Parathyroid adenoma (tissue), 2 donors: ENCODE measurements at regions not wholly inside any gene's neighbourhood (a gene's known extent, or its start where the extent isn't known, plus 50 kb on each side); places are given as distances from the start of the nearest gene placed in this dataset.

Experiments
- H2AFZ ChIP-seq: fragments of 300-600 bp; sonication (generic); one replicate; pipeline ENCODE4 v1.7.0; 2017; ENCODE audit warnings: antibody characterized with exemption, mild to moderate bottlenecking
- H3K27ac ChIP-seq: fragments of 300-600 bp; sonication (generic); one replicate; pipeline ENCODE4 v1.7.0; 2017
- H3K27me3 ChIP-seq: fragments of 300-600 bp; sonication (generic); one replicate; pipeline ENCODE4 v1.7.0; 2017; ENCODE audit warnings: low read length; ENCODE audit not compliant: control insufficient read depth, insufficient read depth
- H3K36me3 ChIP-seq: fragments of 300-600 bp; sonication (generic); one replicate; pipeline ENCODE4 v1.7.0; 2017; ENCODE audit warnings: low read length; ENCODE audit not compliant: control insufficient read depth, insufficient read depth
- H3K4me1 ChIP-seq: fragments of 300-600 bp; sonication (generic); one replicate; pipeline ENCODE4 v1.7.0; 2017; ENCODE audit warnings: control low read depth
- H3K4me2 ChIP-seq: fragments of 300-600 bp; sonication (generic); one replicate; pipeline ENCODE4 v1.7.0; 2017; ENCODE audit warnings: low read length
- H3K4me3 ChIP-seq: fragments of 300-600 bp; sonication (generic); one replicate; pipeline ENCODE4 v1.7.0; 2017; ENCODE audit warnings: low read depth, low read length
- H3K79me2 ChIP-seq: fragments of 300-600 bp; sonication (generic); one replicate; pipeline ENCODE4 v1.7.0; 2017; ENCODE audit warnings: control low read depth
- H3K9ac ChIP-seq: fragments of 300-600 bp; sonication (generic); one replicate; pipeline ENCODE4 v1.7.0; 2017; ENCODE audit warnings: mild to moderate bottlenecking
- H3K9me3 ChIP-seq: fragments of 300-600 bp; sonication (generic); one replicate; pipeline ENCODE4 v1.7.0; 2017; ENCODE audit warnings: low read length; ENCODE audit not compliant: control insufficient read depth
- CTCF ChIP-seq: fragments of 300-600 bp; sonication (generic); IDR thresholded peaks from one replicate; pipeline ENCODE4 v1.7.0; 2017; ENCODE audit warnings: antibody characterized with exemption, mild to moderate bottlenecking
- donor health status: primary hyperparathyroidism.

- H3K27me3 ChIP-seq, result no peaks in the 10 kb centered on the region
- H3K4me3 ChIP-seq, result no peak overlapping the region
- no peaks in the 10 kb centered on the region for H3K79me2 ChIP-seq
- H3K9me3 ChIP-seq, result no peaks in the 10 kb centered on the region
- H3K4me2 ChIP-seq, result no peak overlapping the region
- H3K4me1 ChIP-seq, result no peaks in the 10 kb centered on the region
- no peaks in the 10 kb centered on the region for H3K36me3 ChIP-seq
- TF ChIP-seq CTCF, result no peak
- H3K9ac ChIP-seq, result no peak overlapping the region
- no peak overlapping the region for H2AFZ ChIP-seq
- H3K27ac ChIP-seq, result no peak overlapping the region
Observed at GRCh38 chr20:60760256-60761000, 491.6 kb upstream of the CDH4 start.

GRCh38 chr20:60761056-60761455 lies 491.0 kb upstream of the CDH4 start:
- no peak overlapping the region for H2AFZ ChIP-seq
- H3K4me3 ChIP-seq, result no peak overlapping the region
- H3K79me2 ChIP-seq, result no peaks in the 10 kb centered on the region
- no peaks in the 10 kb centered on the region for H3K36me3 ChIP-seq
- H3K4me2 ChIP-seq, result no peak overlapping the region
- H3K9ac ChIP-seq, result no peak overlapping the region
- H3K9me3 ChIP-seq, result no peaks in the 10 kb centered on the region
- H3K27me3 ChIP-seq, result no peaks in the 10 kb centered on the region
- no peak for TF ChIP-seq CTCF
- H3K4me1 ChIP-seq, result no peaks in the 10 kb centered on the region
- no peak overlapping the region for H3K27ac ChIP-seq

- no peak for TF ChIP-seq CTCF
- Histone ChIP-seq H3K4me3 (no peak overlapping the region), H3K27ac (no peak overlapping the region), H3K9ac (no peak overlapping the region), H3K79me2 (no peaks in the 10 kb centered on the region), H3K36me3 (no peaks in the 10 kb centered on the region), H3K9me3 (no peaks in the 10 kb centered on the region), H3K4me2 (no peak overlapping the region), H3K4me1 (no peaks in the 10 kb centered on the region), H2AFZ (no peak overlapping the region), H3K27me3 (no peaks in the 10 kb centered on the region)
Observed at GRCh38 chr20:60762386-60762785, 489.7 kb upstream of the CDH4 start.

GRCh38 chr20:60764328-60764727 lies 487.7 kb upstream of the CDH4 start:
- Histone ChIP-seq H3K4me3 (no peak overlapping the region), H3K4me1 (no peaks in the 10 kb centered on the region), H2AFZ (no peak overlapping the region), H3K36me3 (no peaks in the 10 kb centered on the region), H3K27ac (no peak overlapping the region), H3K9me3 (no peaks in the 10 kb centered on the region), H3K79me2 (no peaks in the 10 kb centered on the region), H3K27me3 (no peaks in the 10 kb centered on the region), H3K4me2 (no peak overlapping the region), H3K9ac (no peak overlapping the region)
- TF ChIP-seq CTCF, result no peak

- no peaks in the 10 kb centered on the region for H3K27me3 ChIP-seq
- H3K79me2 ChIP-seq, result no peaks in the 10 kb centered on the region
- H3K9me3 ChIP-seq, result no peaks in the 10 kb centered on the region
- no peak overlapping the region for H3K4me3 ChIP-seq
- H3K27ac ChIP-seq, result no peak overlapping the region
- TF ChIP-seq CTCF, result no peak
- H3K36me3 ChIP-seq, result no peaks in the 10 kb centered on the region
- H3K9ac ChIP-seq, result no peak overlapping the region
- H3K4me2 ChIP-seq, result no peak overlapping the region
- H2AFZ ChIP-seq, result no peak overlapping the region
- no peaks in the 10 kb centered on the region for H3K4me1 ChIP-seq
Observed at GRCh38 chr20:60764771-60765170, 487.3 kb upstream of the CDH4 start.
